GM18517 (cell line): ENCODE measurements at regions not wholly inside any gene's neighbourhood (a gene's known extent, or its start where the extent isn't known, plus 50 kb on each side); places are given as distances from the start of the nearest gene placed in this dataset.

ENCODE experiments used
- ATAC-seq: cut with Tn5 transposase; IDR thresholded peaks from one replicate; pipeline ENCODE4 v1.9.1; 2021; ENCODE audit warnings: mild to moderate bottlenecking, moderate library complexity; ENCODE audit not compliant: unreplicated experiment

DNA sequence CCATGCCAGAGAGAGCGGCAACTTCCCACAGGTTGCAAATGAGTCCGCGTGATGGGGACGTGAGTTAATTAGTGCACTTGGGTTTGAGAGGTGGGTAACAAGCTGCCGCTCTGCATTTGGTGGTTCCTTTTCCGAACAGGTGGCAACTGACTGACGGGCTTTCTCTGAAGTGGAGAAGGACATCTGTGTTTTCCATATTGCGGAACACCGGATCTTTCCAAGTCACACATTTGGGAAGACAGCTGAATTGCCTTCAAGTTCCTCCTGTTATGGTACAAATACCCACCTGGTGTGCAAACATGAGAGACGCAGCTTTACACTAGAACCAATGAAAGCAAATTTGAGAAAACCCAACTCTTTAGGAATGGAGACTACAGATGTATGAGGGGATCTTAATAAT is 451.3 kb upstream of the ZFHX3 start:
- ATAC-seq, result no peak

DNA sequence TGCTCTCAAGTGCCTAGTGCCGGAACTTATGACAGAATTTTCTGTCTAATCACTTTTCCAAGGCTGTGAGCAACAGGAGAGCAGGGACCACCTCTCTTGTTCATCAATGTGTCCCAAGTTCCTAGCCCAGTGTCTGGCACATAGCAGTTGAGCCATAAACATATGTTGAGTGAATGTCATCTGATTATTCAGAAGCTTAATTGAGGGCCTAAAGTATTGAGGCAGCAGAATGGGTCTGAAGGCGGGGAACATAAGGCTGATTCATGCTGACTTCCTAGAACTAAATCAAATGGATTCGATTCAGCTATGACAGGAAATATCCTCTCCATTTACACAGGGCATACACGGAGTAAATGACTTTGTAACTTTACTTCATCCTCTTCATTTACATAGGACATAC is 438.0 kb upstream of the ZFHX3 start:
- no peak for ATAC-seq

DNA sequence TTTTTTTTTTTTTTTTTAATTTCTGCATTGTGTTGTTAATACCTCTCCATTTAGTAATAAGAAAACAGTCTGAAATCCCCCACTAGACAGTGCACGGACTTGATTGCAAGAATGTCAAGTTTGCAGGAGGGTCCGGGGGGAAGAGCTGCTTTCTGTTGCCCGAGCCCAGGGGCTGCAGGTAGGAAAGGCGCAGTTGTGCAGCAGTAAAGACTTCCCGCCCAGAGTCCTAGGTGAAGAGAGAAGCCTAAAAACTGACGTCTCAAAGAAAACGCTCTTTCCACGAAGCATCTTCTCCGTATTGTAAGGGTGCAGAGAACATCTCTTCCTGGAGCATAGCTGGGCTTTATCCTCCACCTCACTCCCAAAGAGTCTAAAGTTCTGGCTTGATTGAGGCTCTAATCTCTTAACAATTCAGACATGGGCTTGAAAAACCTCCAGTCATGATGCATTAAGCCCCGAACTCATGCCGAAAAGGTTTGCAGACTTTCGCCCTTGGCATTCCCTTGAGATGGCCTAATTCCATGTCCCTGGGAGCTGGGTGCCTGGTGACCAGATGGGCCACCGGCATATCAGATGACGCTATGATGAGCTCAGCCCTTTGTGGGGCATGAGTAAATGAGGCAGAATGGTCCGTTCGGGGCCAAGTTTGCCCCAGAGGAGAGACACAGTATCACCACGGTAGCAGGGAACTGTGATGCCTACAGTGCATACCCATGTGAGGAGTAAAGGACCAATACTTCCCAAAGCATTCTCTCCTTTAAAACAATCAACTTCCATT is 436.2 kb upstream of the ZFHX3 start:
- no peak for ATAC-seq

GRCh38 chr16:73483076-73483791 is 435.3 kb upstream of the ZFHX3 start:
- ATAC-seq, result no peak

DNA sequence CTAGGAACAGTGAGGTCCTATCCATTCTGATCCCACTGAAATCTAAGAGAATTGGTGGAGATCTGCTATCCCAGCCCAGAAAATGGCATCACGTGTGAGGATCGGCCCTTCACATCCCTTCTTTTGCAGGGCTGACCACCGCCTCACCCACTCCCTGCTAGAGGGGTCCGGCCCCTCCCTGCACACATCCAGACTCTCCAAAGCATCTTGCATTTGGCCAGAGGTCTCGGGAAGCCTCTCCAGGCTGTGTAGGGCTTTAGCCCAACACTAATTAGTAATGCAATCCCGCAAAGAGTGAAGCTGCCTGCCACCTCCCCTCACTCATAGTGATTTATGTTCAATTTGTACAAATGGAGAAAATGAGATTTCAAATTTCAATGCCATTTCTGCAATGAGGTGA is 434.4 kb upstream of the ZFHX3 start:
- ATAC-seq, result no peak

DNA sequence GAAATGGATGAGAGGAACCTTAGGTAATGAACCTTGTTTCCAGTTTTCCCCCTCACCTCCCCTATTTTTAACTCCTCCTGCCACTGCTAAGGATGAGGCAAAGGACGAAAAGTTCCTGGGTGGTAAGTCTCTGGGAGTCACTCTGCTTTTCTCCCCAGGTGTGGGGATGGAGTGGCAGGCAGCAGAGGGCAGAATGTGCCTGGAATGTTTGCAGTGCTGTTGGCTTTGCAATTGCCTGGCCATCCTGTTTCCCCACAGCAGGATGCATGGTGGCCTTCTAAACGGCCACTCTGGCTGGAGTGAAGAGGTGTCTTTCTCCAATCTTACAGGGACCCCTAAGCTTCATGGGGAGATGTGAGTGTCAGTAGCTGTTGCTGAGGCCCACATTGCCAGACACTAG is 432.5 kb upstream of the ZFHX3 start:
- ATAC-seq, result no peak

- ATAC-seq, result no peak
Measured at GRCh38 chr16:73473713-73474112, 425.8 kb upstream of the ZFHX3 start.

DNA sequence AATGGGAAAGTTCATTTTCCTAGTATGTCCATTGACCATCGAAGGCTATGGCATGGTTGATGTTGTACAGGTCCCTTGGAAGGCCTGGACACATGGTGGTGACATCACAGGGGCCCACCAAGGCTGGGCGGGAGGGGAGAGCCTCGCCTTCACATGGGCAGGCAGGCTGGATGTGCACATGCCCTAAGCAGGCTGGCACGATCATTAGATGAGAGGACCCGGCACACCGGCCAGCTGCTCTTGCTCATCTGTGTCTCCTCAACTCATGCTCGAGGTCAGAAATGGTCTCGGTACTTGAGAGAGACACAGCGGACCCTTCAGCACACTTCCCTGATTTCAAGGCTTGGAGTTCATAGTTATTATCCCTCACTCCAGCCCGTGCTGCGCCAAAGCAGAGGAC is 416.9 kb upstream of the ZFHX3 start:
- ATAC-seq, result no peak

- no peak for ATAC-seq
Measured at GRCh38 chr16:73459586-73459985, 411.7 kb upstream of the ZFHX3 start.

DNA sequence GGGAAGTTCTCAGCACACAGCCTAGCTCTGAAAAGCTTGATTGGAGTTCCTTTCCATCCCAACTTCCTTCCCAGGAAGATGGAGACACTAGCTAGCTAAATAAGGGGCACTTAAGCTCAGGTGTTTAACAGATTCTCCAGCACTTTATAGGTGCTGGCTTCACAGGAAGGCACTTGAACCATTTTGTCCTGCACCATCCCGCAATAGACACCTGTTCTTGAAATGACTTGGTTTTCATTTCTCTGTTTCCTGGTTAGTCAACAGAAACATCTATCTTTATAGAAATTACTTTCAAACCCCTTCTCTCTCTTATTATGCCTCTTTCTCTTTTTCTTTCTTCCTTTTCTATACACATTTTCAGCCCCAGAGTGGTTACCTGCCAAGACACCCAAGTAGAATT is 409.9 kb upstream of the ZFHX3 start:
- no peak for ATAC-seq

DNA sequence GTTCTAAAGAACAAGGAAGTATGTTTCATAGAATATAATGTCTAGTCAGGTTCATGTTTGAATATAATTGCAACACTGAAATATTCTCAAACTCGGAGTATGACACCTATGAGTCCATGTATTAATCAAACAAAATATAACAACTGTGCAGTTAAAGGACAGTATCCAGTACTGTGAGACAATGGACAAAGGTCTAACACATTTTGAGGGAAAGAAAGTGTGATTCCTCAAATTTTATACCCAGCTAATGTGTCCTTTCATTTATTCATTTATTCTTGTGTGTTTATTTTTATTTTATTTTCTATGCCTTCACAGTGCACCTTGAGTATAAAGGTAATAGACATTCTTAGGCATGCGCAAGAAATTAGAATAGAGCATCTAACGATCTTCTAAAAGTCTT is 401.0 kb upstream of the ZFHX3 start:
- no peak for ATAC-seq

GRCh38 chr16:73447846-73448245 is 399.9 kb upstream of the ZFHX3 start:
- no peak for ATAC-seq

GRCh38 chr16:73434621-73435020 is 386.7 kb upstream of the ZFHX3 start:
- ATAC-seq, result no peak

GRCh38 chr16:73433731-73434307 is 385.9 kb upstream of the ZFHX3 start:
- no peak for ATAC-seq

GRCh38 chr16:73432850-73433730 is 385.2 kb upstream of the ZFHX3 start:
- ATAC-seq, result no peak

- no peak for ATAC-seq
Measured at GRCh38 chr16:73430138-73430537, 382.2 kb upstream of the ZFHX3 start.

- no peak for ATAC-seq
Measured at GRCh38 chr16:73428121-73428520, 380.2 kb upstream of the ZFHX3 start.

GRCh38 chr16:73427164-73427563 is 379.2 kb upstream of the ZFHX3 start:
- no peak for ATAC-seq

- ATAC-seq, result no peak
Measured at GRCh38 chr16:73426433-73427160, 378.7 kb upstream of the ZFHX3 start.

DNA sequence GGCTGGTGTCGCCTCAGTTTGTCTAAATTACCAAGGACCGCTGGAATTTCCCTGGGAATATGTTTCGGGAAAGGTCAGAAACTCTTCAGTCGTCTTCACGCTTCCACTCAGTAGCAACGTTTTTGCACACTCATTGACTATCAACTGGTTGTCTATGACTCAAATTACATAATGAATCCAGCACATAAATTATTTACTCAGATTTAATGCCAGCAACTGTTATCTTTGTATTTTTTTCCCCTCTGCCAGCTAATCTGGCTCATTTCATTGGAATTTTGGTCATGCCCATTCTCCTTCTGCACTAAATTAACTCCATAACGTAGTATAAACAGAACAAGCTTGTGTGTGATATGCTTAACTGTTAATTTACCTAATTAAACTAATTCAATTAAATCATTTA is 372.7 kb upstream of the ZFHX3 start:
- no peak for ATAC-seq

DNA sequence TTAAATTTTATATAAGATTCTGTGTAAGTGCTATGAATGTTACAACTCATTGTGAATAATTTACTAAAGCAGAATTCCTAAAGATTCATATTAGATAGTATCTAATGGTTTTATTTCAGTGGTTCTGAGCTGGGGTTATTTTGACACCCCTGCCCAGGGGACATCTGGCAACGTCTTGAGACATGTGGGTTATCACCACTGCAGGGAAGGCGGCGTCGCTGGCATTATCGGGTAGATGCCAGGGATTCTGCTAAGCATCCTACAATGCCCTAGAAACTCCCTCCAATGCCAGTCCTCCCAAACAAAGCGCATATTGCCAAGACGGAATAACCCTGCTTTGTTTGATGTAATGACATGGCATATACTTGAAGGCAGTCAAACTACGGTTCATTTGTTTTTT is 372.3 kb upstream of the ZFHX3 start:
- no peak for ATAC-seq
